GM10266 (cell line): ENCODE measurements at regions not wholly inside any gene's neighbourhood (a gene's known extent, or its start where the extent isn't known, plus 50 kb on each side); places are given as distances from the start of the nearest gene placed in this dataset.
"Not testable (repeated sequence)": the region's sequence is repeated elsewhere in the genome, so short reads cannot be mapped to it uniquely, and the experiment has no call there.

Experiments used
- DNase-seq: peaks from one replicate; pipeline ENCODE4 v3.0.0; 2012; ENCODE audit errors: extremely low spot score
- TF ChIP-seq, protein P1 (sequence below): IDR thresholded peaks from 2 replicates; pipeline ENCODE4 v1.5.1; 2012; ENCODE audit warnings: mild to moderate bottlenecking, low read depth; ENCODE audit not compliant: control insufficient read depth, insufficient read depth; ENCODE audit errors: missing control alignments

DNA sequence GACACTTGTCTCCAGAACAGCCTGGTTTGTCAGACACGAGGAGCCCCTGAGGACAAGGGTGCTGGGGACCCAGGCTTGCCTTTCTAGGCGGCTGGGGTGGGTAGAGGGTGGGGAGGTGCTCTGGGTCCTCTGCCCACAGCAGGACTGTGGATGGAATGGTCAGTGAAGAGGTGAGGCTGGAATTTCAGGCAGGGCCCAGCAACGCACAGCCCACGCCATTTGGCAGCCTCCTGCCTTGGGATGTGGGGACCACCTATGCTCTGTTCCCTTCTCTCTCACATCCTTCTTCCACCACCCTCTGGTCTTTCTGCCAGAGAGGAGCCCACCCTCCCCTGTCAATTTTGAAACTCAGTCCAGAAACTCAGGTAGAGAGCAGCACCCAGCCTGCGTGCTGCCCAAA, 103.2 kb downstream of the CXCL12 start:
- TF ChIP-seq, protein P1, sequence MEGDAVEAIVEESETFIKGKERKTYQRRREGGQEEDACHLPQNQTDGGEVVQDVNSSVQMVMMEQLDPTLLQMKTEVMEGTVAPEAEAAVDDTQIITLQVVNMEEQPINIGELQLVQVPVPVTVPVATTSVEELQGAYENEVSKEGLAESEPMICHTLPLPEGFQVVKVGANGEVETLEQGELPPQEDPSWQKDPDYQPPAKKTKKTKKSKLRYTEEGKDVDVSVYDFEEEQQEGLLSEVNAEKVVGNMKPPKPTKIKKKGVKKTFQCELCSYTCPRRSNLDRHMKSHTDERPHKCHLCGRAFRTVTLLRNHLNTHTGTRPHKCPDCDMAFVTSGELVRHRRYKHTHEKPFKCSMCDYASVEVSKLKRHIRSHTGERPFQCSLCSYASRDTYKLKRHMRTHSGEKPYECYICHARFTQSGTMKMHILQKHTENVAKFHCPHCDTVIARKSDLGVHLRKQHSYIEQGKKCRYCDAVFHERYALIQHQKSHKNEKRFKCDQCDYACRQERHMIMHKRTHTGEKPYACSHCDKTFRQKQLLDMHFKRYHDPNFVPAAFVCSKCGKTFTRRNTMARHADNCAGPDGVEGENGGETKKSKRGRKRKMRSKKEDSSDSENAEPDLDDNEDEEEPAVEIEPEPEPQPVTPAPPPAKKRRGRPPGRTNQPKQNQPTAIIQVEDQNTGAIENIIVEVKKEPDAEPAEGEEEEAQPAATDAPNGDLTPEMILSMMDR = no peak
- DNase-seq = no peak

DNA sequence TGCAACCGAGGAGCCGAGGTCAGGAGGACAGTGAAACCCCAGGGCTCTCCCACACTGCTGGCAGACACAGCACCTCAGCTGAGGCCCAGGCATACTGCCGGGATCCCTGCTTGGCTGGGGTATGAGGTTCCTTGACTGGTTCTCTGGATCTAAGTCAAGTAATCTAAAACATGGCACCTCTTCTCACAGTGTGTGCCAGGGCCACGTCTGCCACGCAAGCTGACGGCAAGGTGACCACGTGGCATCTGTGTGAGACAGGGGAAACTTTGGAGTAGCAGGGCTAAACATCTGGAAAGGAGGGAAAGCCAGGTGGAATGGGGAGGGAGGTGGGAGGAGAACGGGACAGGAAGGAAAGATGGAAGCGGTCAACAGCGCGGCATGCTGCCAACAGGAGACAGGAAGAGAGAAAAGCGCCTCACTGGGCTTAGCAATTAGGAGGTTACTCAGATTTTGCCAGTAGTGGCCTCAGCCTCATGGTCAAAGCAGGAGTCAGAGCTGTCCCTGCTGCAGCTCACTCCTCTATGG, 103.7 kb downstream of the CXCL12 start:
- DNase-seq = no peak
- TF ChIP-seq, protein P1 = no peak

DNA sequence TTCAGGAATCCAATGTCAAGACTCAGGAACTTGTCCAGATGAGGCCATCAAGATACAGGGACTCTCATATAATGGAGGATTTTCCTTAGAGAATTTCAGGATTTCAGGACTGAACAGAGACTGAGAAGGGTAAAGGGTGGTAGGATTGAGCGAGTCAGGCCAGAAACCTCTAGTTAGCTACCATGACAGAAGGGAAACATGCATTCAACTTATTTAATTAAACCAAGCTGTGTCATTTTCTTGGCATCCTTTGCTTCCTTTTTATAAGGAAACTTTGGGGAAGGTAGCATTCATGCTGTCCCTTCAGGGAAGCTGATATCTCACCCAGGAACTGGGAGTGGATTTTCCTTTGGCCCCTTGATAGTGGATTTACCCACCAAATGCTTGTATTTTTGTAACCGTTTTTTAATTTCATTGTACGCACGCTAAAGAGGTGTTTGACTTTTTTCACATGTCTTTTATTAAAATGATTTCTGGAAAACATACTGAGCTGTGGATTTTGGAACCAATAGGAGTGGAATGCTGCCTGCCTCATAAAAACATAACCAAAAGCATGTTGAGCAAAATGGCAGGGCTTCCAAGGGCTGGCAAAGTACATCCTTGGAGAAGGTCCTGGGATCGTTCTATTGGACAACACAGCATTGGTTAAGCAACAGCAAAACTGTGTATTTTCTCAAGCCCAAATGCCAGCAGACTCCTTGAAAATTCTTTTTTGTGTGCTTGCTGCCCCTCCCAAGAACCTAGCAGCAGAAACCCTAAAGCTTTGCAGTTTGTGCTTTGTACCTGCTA, 104.5 kb downstream of the CXCL12 start:
- TF ChIP-seq, protein P1 = no peak
- DNase-seq = no peak

DNA sequence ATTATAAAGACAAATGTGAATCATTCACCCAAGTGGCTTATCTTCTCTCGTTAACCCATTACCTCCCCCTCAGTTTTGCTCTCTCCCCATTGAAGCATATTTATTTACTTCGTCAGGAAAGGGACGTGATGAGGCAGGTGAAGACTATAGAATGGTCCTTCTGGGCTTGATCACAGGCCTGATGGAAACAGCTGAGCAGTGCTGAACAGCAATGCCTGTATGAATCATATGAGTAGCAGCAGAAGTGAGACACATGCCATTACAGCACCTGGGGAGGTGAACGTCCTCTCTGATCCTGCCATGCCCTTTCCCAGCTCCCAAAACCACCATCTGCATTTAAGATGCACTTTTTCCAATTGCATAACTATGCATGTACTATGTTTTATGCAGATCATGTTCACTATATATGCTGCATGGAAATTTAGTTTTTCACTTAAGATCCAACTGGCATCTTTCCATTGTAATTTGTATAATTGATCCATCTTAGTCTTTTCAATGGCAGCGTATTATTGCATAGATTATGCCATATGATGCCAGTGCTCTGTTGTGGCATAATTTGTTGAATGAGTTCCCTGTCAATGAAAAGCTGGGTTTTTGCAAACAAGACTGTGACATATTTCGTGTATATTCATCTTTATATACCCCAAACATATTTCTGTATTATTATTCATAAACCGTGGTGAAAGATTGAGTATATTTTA, 105.3 kb downstream of the CXCL12 start:
- TF ChIP-seq, protein P1 = no peak
- no peak for DNase-seq

DNA sequence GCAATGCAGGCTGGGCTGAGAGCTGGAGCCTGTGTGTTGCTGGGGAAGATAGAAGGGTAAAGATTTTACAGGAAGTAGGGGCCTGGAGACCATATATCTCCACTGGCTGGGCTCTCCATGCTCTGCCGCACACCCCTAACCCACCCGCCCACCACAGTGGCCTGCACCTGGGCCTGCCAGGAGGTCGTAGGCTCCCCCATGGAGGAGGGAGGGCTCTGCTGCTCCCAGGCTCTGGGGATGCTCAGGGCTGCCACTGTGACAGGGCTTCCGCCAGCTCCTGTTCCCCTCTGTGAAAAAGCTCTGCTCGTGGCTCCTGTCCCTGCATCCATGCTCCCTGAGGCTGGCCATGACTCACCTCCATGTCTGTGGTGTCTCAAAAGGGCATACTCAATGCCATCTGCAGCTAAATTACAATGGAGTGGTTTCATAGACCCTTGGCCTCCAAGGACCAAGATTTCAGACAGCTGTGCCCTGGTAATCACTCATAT, 106.0 kb downstream of the CXCL12 start:
- TF ChIP-seq, protein P1 = no peak

DNA sequence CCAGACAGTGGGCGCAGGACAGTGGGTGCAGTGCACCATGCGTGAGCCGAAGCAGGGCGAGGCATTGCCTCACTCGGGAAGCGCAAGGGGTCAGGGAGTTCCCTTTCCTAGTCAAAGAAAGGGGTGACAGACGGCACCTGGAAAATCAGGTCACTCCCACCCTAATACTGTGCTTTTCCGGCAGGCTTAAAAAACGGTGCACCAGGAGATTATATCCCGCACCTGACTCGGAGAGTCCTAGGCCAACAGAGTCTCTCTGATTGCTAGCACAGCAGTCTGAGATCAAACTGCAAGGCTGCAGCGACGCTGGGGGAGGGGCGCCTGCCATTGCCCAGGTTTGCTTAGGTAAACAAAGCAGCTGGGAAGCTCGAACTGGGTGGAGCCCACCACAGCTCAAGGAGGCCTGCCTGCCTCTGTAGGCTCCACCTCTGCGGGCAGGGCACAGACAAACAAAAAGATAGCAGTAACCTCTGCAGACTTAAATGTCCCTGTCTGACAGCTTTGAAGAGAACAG, 116.4 kb downstream of the CXCL12 start:
- DNase-seq = not testable (repeated sequence)

More for the DNA sequence above, 106.0 kb downstream of the CXCL12 start:
- no peak for DNase-seq

DNA sequence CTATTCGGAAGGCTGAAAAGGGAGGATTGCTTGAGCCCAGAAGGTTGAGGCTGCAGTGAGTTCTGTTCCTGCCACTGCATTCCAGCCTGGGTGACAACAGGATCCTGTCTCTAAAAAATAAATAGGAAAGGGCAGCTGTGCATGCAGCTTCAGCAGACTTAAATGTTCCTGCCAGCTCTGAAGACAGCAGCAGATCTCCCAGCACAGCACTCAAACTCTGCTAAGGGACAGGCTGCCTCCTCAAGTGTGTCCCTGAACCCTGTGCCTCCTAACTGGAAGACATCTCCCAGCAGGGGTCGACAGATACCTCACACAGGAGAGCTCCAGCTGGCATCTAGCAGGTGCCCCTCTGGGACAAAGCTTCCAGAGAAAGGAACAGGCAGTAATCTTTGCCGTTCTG, 117.9 kb downstream of the CXCL12 start:
- TF ChIP-seq, protein P1 = no peak
- no peak for DNase-seq
